GM12891 (cell line): ENCODE measurements at regions not wholly inside any gene's neighbourhood (a gene's known extent, or its start where the extent isn't known, plus 50 kb on each side); places are given as distances from the start of the nearest gene placed in this dataset.

ENCODE experiments used
- PAX5 ChIP-seq: IDR thresholded peaks from 2 replicates; pipeline ENCODE4 v1.6.1; 2011; ENCODE audit warnings: low read length, moderate library complexity, mild to moderate bottlenecking; ENCODE audit not compliant: insufficient read depth, severe bottlenecking
- POLR2A ChIP-seq: IDR thresholded peaks from 2 replicates; pipeline ENCODE4 v1.6.1; 2011; ENCODE audit warnings: low read depth, low read length, control low read depth
- POLR2AphosphoS5 ChIP-seq: IDR thresholded peaks from 2 replicates; pipeline ENCODE4 v1.6.1; 2011; ENCODE audit warnings: low read depth, low read length, control low read depth
- POU2F2 ChIP-seq: IDR thresholded peaks from 2 replicates; pipeline ENCODE4 v1.6.1; 2011; ENCODE audit warnings: low read depth, mild to moderate bottlenecking, control low read depth, low read length, moderate library complexity
- SPI1 ChIP-seq: IDR thresholded peaks from 2 replicates; pipeline ENCODE4 v1.6.1; 2011; ENCODE audit warnings: low read depth, low read length, control low read depth
- TAF1 ChIP-seq: IDR thresholded peaks from 2 replicates; pipeline ENCODE4 v1.6.1; 2011; ENCODE audit warnings: low read depth, low read length, control low read depth

- TF ChIP-seq POLR2A (no peak), POLR2AphosphoS5 (no peak), PAX5 (no peak), TAF1 (no peak), SPI1 (no peak), POU2F2 (no peak)
Measured at GRCh38 chr4:32148111-32148666, 1428.0 kb downstream of the PCDH7 start.
